DMS53 (cell line): ENCODE measurements at regions not wholly inside any gene's neighbourhood (a gene's known extent, or its start where the extent isn't known, plus 50 kb on each side); places are given as distances from the start of the nearest gene placed in this dataset.
A peak's percentile ranks its signal among the peaks of the same experiment; 100 is the strongest.

Experiments
- DNase-seq: peaks from one replicate; lab custom pipeline; 2025; lab: John Stamatoyannopoulos, UW

GRCh38 chr3:73699327-73699726 is 74.6 kb upstream of the PDZRN3 start:
- DNase-seq: no peak

GRCh38 chr3:73697020-73697419 is 72.3 kb upstream of the PDZRN3 start:
- DNase-seq: no peak

GRCh38 chr3:73695841-73696240 is 71.1 kb upstream of the PDZRN3 start:
- no peak for DNase-seq

GRCh38 chr3:73694983-73695757 is 70.4 kb upstream of the PDZRN3 start:
- no peak for DNase-seq

GRCh38 chr3:73687106-73688004 is 62.6 kb upstream of the PDZRN3 start:
- no peak for DNase-seq

GRCh38 chr3:73685061-73685460 is 60.3 kb upstream of the PDZRN3 start:
- peak; percentile 92 for DNase-seq

GRCh38 chr3:73683706-73684105 is 59.0 kb upstream of the PDZRN3 start:
- DNase-seq: no peak

- no peak for DNase-seq
These were observed 56.9 kb upstream of the PDZRN3 start for GRCh38 chr3:73681610-73682009.

- no peak for DNase-seq
These were observed 56.5 kb upstream of the PDZRN3 start for GRCh38 chr3:73681198-73681597.

- DNase-seq: no peak
These were observed 55.8 kb upstream of the PDZRN3 start for GRCh38 chr3:73680391-73681095.

GRCh38 chr3:73677336-73678024 is 52.7 kb upstream of the PDZRN3 start:
- no peak for DNase-seq
